Activated CD8-positive, alpha-beta memory T cell treated with anti-CD3 and anti-CD28 coated beads, Interleukin-2, amount 50 U/mL, for 24 hours (primary cell): ENCODE measurements at regions not wholly inside any gene's neighbourhood (a gene's known extent, or its start where the extent isn't known, plus 50 kb on each side); places are given as distances from the start of the nearest gene placed in this dataset.
"Not testable (repeated sequence)": the region's sequence is repeated elsewhere in the genome, so short reads cannot be mapped to it uniquely, and the experiment has no call there.

Source experiments
- DNase-seq: peaks from one replicate; pipeline ENCODE4 v3.0.0-alpha.2; 2020; ENCODE audit errors: extremely low read depth

- no peak for DNase-seq
Measured at GRCh38 chr21:35529171-35529863, 480.2 kb upstream of the RUNX1 start.

GRCh38 chr21:35528116-35529042 lies 479.3 kb upstream of the RUNX1 start:
- DNase-seq = no peak

GRCh38 chr21:35527358-35527757 lies 478.3 kb upstream of the RUNX1 start:
- DNase-seq = no peak

- no peak for DNase-seq
Measured at GRCh38 chr21:35525443-35525842, 476.3 kb upstream of the RUNX1 start.

GRCh38 chr21:35521852-35522505 lies 472.9 kb upstream of the RUNX1 start:
- no peak for DNase-seq

GRCh38 chr21:35521293-35521692 lies 472.2 kb upstream of the RUNX1 start:
- no peak for DNase-seq

- DNase-seq = no peak
Measured at GRCh38 chr21:35520856-35521255, 471.8 kb upstream of the RUNX1 start.

GRCh38 chr21:35520302-35520701 lies 471.2 kb upstream of the RUNX1 start:
- DNase-seq = no peak

GRCh38 chr21:35517865-35518264 lies 468.8 kb upstream of the RUNX1 start:
- no peak for DNase-seq

GRCh38 chr21:35516292-35516691 lies 467.2 kb upstream of the RUNX1 start:
- not testable (repeated sequence) for DNase-seq

- no peak for DNase-seq
Measured at GRCh38 chr21:35512346-35512745, 463.2 kb upstream of the RUNX1 start.

- DNase-seq = no peak
Measured at GRCh38 chr21:35511696-35512162, 462.6 kb upstream of the RUNX1 start.

GRCh38 chr21:35510957-35511695 lies 462.0 kb upstream of the RUNX1 start:
- no peak for DNase-seq

GRCh38 chr21:35510294-35510693 lies 461.2 kb upstream of the RUNX1 start:
- no peak for DNase-seq

- no peak for DNase-seq
Measured at GRCh38 chr21:35509001-35509704, 460.1 kb upstream of the RUNX1 start.

- DNase-seq = no peak
Measured at GRCh38 chr21:35508139-35508888, 459.2 kb upstream of the RUNX1 start.

GRCh38 chr21:35507181-35507759 lies 458.2 kb upstream of the RUNX1 start:
- no peak for DNase-seq

- no peak for DNase-seq
Measured at GRCh38 chr21:35506771-35507170, 457.7 kb upstream of the RUNX1 start.

GRCh38 chr21:35506352-35506751 lies 457.2 kb upstream of the RUNX1 start:
- DNase-seq = no peak

GRCh38 chr21:35504951-35505466 lies 455.9 kb upstream of the RUNX1 start:
- DNase-seq = no peak
